Activated naive CD8-positive, alpha-beta T cell (primary cell): ENCODE measurements at regions not wholly inside any gene's neighbourhood (a gene's known extent, or its start where the extent isn't known, plus 50 kb on each side); places are given as distances from the start of the nearest gene placed in this dataset.
"Not testable (repeated sequence)": the region's sequence is repeated elsewhere in the genome, so short reads cannot be mapped to it uniquely, and the experiment has no call there.

Experiments
- H3K27ac Mint-ChIP-seq: one replicate; pipeline ENCODE4 v1.8.0; 2021; ENCODE audit warnings: mixed read lengths
- H3K27me3 Mint-ChIP-seq: one replicate; pipeline ENCODE4 v1.8.0; 2021; ENCODE audit warnings: mixed read lengths
- H3K36me3 Mint-ChIP-seq: one replicate; pipeline ENCODE4 v1.8.0; 2021; ENCODE audit warnings: mixed read lengths
- H3K4me1 Mint-ChIP-seq: one replicate; pipeline ENCODE4 v1.8.0; 2021; ENCODE audit warnings: low read depth, mixed read lengths
- H3K4me3 Mint-ChIP-seq: one replicate; pipeline ENCODE4 v1.8.0; 2021; ENCODE audit warnings: mild to moderate bottlenecking, mixed read lengths
- H3K9me3 Mint-ChIP-seq: one replicate; pipeline ENCODE4 v1.8.0; 2021; ENCODE audit warnings: low read depth, mixed read lengths

- Mint-ChIP-seq H3K27me3 (peaks cover 2% of the 10 kb centered on the region), H3K9me3 (no peaks in the 10 kb centered on the region), H3K4me1 (no peaks in the 10 kb centered on the region), H3K36me3 (no peaks in the 10 kb centered on the region), H3K4me3 (no peak overlapping the region), H3K27ac (no peak overlapping the region)
Observed at GRCh38 chr16:22660441-22661160, 149.9 kb downstream of the NPIPB5 start.

- no peak overlapping the region for H3K4me3 Mint-ChIP-seq
- H3K27ac Mint-ChIP-seq = no peak overlapping the region
- H3K27me3 Mint-ChIP-seq = peaks cover under 1% of the 10 kb centered on the region
- H3K4me1 Mint-ChIP-seq = no peaks in the 10 kb centered on the region
- H3K36me3 Mint-ChIP-seq = no peaks in the 10 kb centered on the region
- H3K9me3 Mint-ChIP-seq = no peaks in the 10 kb centered on the region
Observed at GRCh38 chr16:22661161-22661647, 150.5 kb downstream of the NPIPB5 start.

- H3K4me3 Mint-ChIP-seq, H3K36me3 Mint-ChIP-seq, H3K4me1 Mint-ChIP-seq, H3K27ac Mint-ChIP-seq, H3K27me3 Mint-ChIP-seq, H3K9me3 Mint-ChIP-seq: not testable (repeated sequence)
Observed at GRCh38 chr16:22662958-22663357, 151.0 kb upstream of the HS3ST2 start.

GRCh38 chr16:22663389-22664064 lies 150.4 kb upstream of the HS3ST2 start:
- no peaks in the 10 kb centered on the region for H3K9me3 Mint-ChIP-seq
- no peak overlapping the region for H3K4me3 Mint-ChIP-seq
- H3K27ac Mint-ChIP-seq = no peak overlapping the region
- no peaks in the 10 kb centered on the region for H3K36me3 Mint-ChIP-seq
- no peaks in the 10 kb centered on the region for H3K4me1 Mint-ChIP-seq
- no peaks in the 10 kb centered on the region for H3K27me3 Mint-ChIP-seq

- Mint-ChIP-seq H3K4me1 (no peaks in the 10 kb centered on the region), H3K4me3 (no peak overlapping the region), H3K36me3 (no peaks in the 10 kb centered on the region), H3K9me3 (no peaks in the 10 kb centered on the region), H3K27me3 (no peaks in the 10 kb centered on the region), H3K27ac (no peak overlapping the region)
Observed at GRCh38 chr16:22664132-22664531, 149.8 kb upstream of the HS3ST2 start.

GRCh38 chr16:22664561-22664997 lies 149.4 kb upstream of the HS3ST2 start:
- H3K4me3 Mint-ChIP-seq = no peak overlapping the region
- no peaks in the 10 kb centered on the region for H3K36me3 Mint-ChIP-seq
- H3K27me3 Mint-ChIP-seq = no peaks in the 10 kb centered on the region
- H3K9me3 Mint-ChIP-seq = no peaks in the 10 kb centered on the region
- H3K27ac Mint-ChIP-seq = no peak overlapping the region
- H3K4me1 Mint-ChIP-seq = no peaks in the 10 kb centered on the region

GRCh38 chr16:22665048-22665797 lies 148.7 kb upstream of the HS3ST2 start:
- no peaks in the 10 kb centered on the region for H3K9me3 Mint-ChIP-seq
- H3K27ac Mint-ChIP-seq = no peak overlapping the region
- H3K36me3 Mint-ChIP-seq = no peaks in the 10 kb centered on the region
- no peak overlapping the region for H3K4me3 Mint-ChIP-seq
- H3K4me1 Mint-ChIP-seq = no peaks in the 10 kb centered on the region
- no peaks in the 10 kb centered on the region for H3K27me3 Mint-ChIP-seq

GRCh38 chr16:22665803-22666202 lies 148.2 kb upstream of the HS3ST2 start:
- no peaks in the 10 kb centered on the region for H3K9me3 Mint-ChIP-seq
- H3K27me3 Mint-ChIP-seq = no peaks in the 10 kb centered on the region
- H3K36me3 Mint-ChIP-seq = no peaks in the 10 kb centered on the region
- H3K4me1 Mint-ChIP-seq = no peaks in the 10 kb centered on the region
- H3K4me3 Mint-ChIP-seq = no peak overlapping the region
- H3K27ac Mint-ChIP-seq = no peak overlapping the region

GRCh38 chr16:22668318-22668717 lies 145.6 kb upstream of the HS3ST2 start:
- Mint-ChIP-seq H3K27ac (no peak overlapping the region), H3K9me3 (no peaks in the 10 kb centered on the region), H3K36me3 (no peaks in the 10 kb centered on the region), H3K4me3 (no peak overlapping the region), H3K4me1 (no peaks in the 10 kb centered on the region), H3K27me3 (no peaks in the 10 kb centered on the region)

GRCh38 chr16:22670044-22670536 lies 143.9 kb upstream of the HS3ST2 start:
- H3K9me3 Mint-ChIP-seq = no peaks in the 10 kb centered on the region
- no peaks in the 10 kb centered on the region for H3K27me3 Mint-ChIP-seq
- H3K36me3 Mint-ChIP-seq = no peaks in the 10 kb centered on the region
- H3K4me3 Mint-ChIP-seq = no peak overlapping the region
- no peak overlapping the region for H3K27ac Mint-ChIP-seq
- no peaks in the 10 kb centered on the region for H3K4me1 Mint-ChIP-seq

- Mint-ChIP-seq H3K27me3 (no peaks in the 10 kb centered on the region), H3K36me3 (no peaks in the 10 kb centered on the region), H3K9me3 (no peaks in the 10 kb centered on the region), H3K27ac (no peak overlapping the region), H3K4me1 (no peaks in the 10 kb centered on the region), H3K4me3 (no peak overlapping the region)
Observed at GRCh38 chr16:22670551-22671041, 143.4 kb upstream of the HS3ST2 start.

- no peaks in the 10 kb centered on the region for H3K4me1 Mint-ChIP-seq
- no peaks in the 10 kb centered on the region for H3K27me3 Mint-ChIP-seq
Observed at GRCh38 chr16:22671301-22672076, 142.5 kb upstream of the HS3ST2 start.

GRCh38 chr16:22672830-22673210 lies 141.1 kb upstream of the HS3ST2 start:
- Mint-ChIP-seq H3K4me1 (no peaks in the 10 kb centered on the region), H3K27ac (no peak overlapping the region), H3K27me3 (peaks cover 5% of the 10 kb centered on the region), H3K4me3 (no peak overlapping the region), H3K36me3 (no peaks in the 10 kb centered on the region), H3K9me3 (no peaks in the 10 kb centered on the region)

More at GRCh38 chr16:22671301-22672076, 142.5 kb upstream of the HS3ST2 start:
- Mint-ChIP-seq H3K4me3 (no peak overlapping the region), H3K9me3 (no peaks in the 10 kb centered on the region), H3K36me3 (no peaks in the 10 kb centered on the region), H3K27ac (no peak overlapping the region)

GRCh38 chr16:22673421-22673831 lies 140.5 kb upstream of the HS3ST2 start:
- Mint-ChIP-seq H3K4me1 (no peaks in the 10 kb centered on the region), H3K27ac (no peak overlapping the region), H3K4me3 (no peak overlapping the region), H3K36me3 (no peaks in the 10 kb centered on the region), H3K9me3 (no peaks in the 10 kb centered on the region), H3K27me3 (peaks cover 5% of the 10 kb centered on the region)
